ENCODE measurements at regions not wholly inside any gene's neighbourhood (a gene's known extent, or its start where the extent isn't known, plus 50 kb on each side); places are given as distances from the start of the nearest gene placed in this dataset.
"Not testable (repeated sequence)": the region's sequence is repeated elsewhere in the genome, so short reads cannot be mapped to it uniquely, and the experiment has no call there.

- no peak for DNase-seq (ENCODE audit: low spot score)
- intact Hi-C loops (cut with DNase I), result no loop called here
Measured at GRCh38 chr17:12195418-12195817, 174.7 kb downstream of the MAP2K4 start.

GRCh38 chr17:12201294-12201880 lies 180.7 kb downstream of the MAP2K4 start:
- intact Hi-C loops (cut with DNase I), result no loop called here
- DNase-seq (ENCODE audit: low spot score), result no peak

GRCh38 chr17:12209632-12210191 lies 189.0 kb downstream of the MAP2K4 start:
- intact Hi-C loops (cut with DNase I), result no loop called here
- DNase-seq (ENCODE audit: low spot score), result no peak

GRCh38 chr17:12220714-12221439 lies 200.2 kb downstream of the MAP2K4 start:
- intact Hi-C loops (cut with DNase I); DNase-seq (ENCODE audit: low spot score): not testable (repeated sequence)

GRCh38 chr17:12222392-12222791 lies 201.7 kb downstream of the MAP2K4 start:
- intact Hi-C loops (cut with DNase I), result no loop called here

GRCh38 chr17:12227547-12227946 lies 206.9 kb downstream of the MAP2K4 start:
- no peak for DNase-seq (ENCODE audit: low spot score)
- intact Hi-C loops (cut with DNase I), result no loop called here

More at GRCh38 chr17:12222392-12222791, 201.7 kb downstream of the MAP2K4 start:
- DNase-seq (ENCODE audit: low spot score), result no peak

GRCh38 chr17:12229335-12229734 lies 208.7 kb downstream of the MAP2K4 start:
- intact Hi-C loops (cut with DNase I), result no loop called here
- peak; percentile 83 for DNase-seq (ENCODE audit: low spot score)

GRCh38 chr17:12230481-12231354 lies 210.0 kb downstream of the MAP2K4 start:
- DNase-seq (ENCODE audit: low spot score), result no peak
- intact Hi-C loops (cut with DNase I), result no loop called here

GRCh38 chr17:12231355-12231682 lies 210.6 kb downstream of the MAP2K4 start:
- intact Hi-C loops (cut with DNase I), result no loop called here
- DNase-seq (ENCODE audit: low spot score), result no peak

- DNase-seq (ENCODE audit: low spot score); intact Hi-C loops (cut with DNase I): not testable (repeated sequence)
Measured at GRCh38 chr17:12239021-12239420, 218.3 kb downstream of the MAP2K4 start.

- intact Hi-C loops (cut with DNase I), result no loop called here
- DNase-seq (ENCODE audit: low spot score), result no peak
Measured at GRCh38 chr17:12242345-12242954, 221.8 kb downstream of the MAP2K4 start.

GRCh38 chr17:12247761-12248160 lies 227.1 kb downstream of the MAP2K4 start:
- DNase-seq (ENCODE audit: low spot score), result no peak

GRCh38 chr17:12250973-12251372 lies 230.3 kb downstream of the MAP2K4 start:
- DNase-seq (ENCODE audit: low spot score), result no peak
- intact Hi-C loops (cut with DNase I), result loop anchor here in 1 of 2 donors (10.0 kb wide), 2 partner anchors 314 to 484 kb away; no protein-coding TSS in a partner anchor

More at GRCh38 chr17:12247761-12248160, 227.1 kb downstream of the MAP2K4 start:
- intact Hi-C loops (cut with DNase I), result no loop called here

- intact Hi-C loops (cut with DNase I), result loop anchor here in 1 of 2 donors (10.0 kb wide), 2 partner anchors 312 to 482 kb away; no protein-coding TSS in a partner anchor
- DNase-seq (ENCODE audit: low spot score), result no peak
Measured at GRCh38 chr17:12252462-12252861, 231.8 kb downstream of the MAP2K4 start.

- no peak for DNase-seq (ENCODE audit: low spot score)
- intact Hi-C loops (cut with DNase I), result loop anchor here in 1 of 2 donors (10.0 kb wide), 2 partner anchors 310 to 480 kb away; no protein-coding TSS in a partner anchor
Measured at GRCh38 chr17:12254460-12254859, 233.8 kb downstream of the MAP2K4 start.

- intact Hi-C loops (cut with DNase I), result loop anchor here in 1 of 2 donors (5.0 to 10.0 kb wide), 3 partner anchors 308 to 478 kb away; partner anchors contain the start of gene MYOCD
- DNase-seq (ENCODE audit: low spot score), result no peak
Measured at GRCh38 chr17:12256380-12256995, 235.8 kb downstream of the MAP2K4 start.

- no peak for DNase-seq (ENCODE audit: low spot score)
- intact Hi-C loops (cut with DNase I), result loop anchor here in 1 of 2 donors (5.0 to 10.0 kb wide), 3 partner anchors 308 to 478 kb away; partner anchors contain the start of gene MYOCD
Measured at GRCh38 chr17:12257176-12257575, 236.5 kb downstream of the MAP2K4 start.

- no peak for DNase-seq (ENCODE audit: low spot score)
- intact Hi-C loops (cut with DNase I), result no loop called here
Measured at GRCh38 chr17:12261354-12261753, 240.7 kb downstream of the MAP2K4 start.

GRCh38 chr17:12269751-12270150 lies 249.1 kb downstream of the MAP2K4 start:
- no peak for DNase-seq (ENCODE audit: low spot score)
- intact Hi-C loops (cut with DNase I), result no loop called here
